Liver (tissue), 3 donors: ENCODE measurements at regions not wholly inside any gene's neighbourhood (a gene's known extent, or its start where the extent isn't known, plus 50 kb on each side); places are given as distances from the start of the nearest gene placed in this dataset.
A peak's percentile ranks its signal among the peaks of the same experiment; 100 is the strongest.

Source experiments
- CTCF ChIP-seq: fragments of 150-350 bp; IDR thresholded peaks from 2 replicates; pipeline ENCODE4 v1.5.1; 2017; ENCODE audit warnings: improper control_type of control experiment, low read depth, low read length; ENCODE audit not compliant: missing input control
- EGR1 ChIP-seq, 2 donors: IDR thresholded peaks; 2 replicates each; pipeline ENCODE4 v1.6.1; 2016 to 2018; ENCODE audit warnings: antibody characterized with exemption in 2 of 2, low read depth in 2 of 2
- FOXA1 ChIP-seq: IDR thresholded peaks from 2 replicates; pipeline ENCODE4 v1.6.1; 2016; ENCODE audit warnings: antibody characterized with exemption
- FOXA2 ChIP-seq: IDR thresholded peaks from 2 replicates; pipeline ENCODE4 v1.6.1; 2016; ENCODE audit warnings: antibody characterized with exemption
- GABPA ChIP-seq, 2 donors: IDR thresholded peaks in 1 of 2; conservative IDR thresholded peaks in 1 of 2; 2 replicates each; pipeline ENCODE4 v1.6.1; 2016; ENCODE audit warnings: antibody characterized with exemption in 2 of 2, mild to moderate bottlenecking in 1 of 2, moderate library complexity in 1 of 2
- HNF4A ChIP-seq, 2 donors: conservative IDR thresholded peaks; 2 replicates each; pipeline ENCODE4 v1.6.1; 2016; ENCODE audit warnings: antibody characterized with exemption in 2 of 2, mild to moderate bottlenecking in 2 of 2
- HNF4G ChIP-seq: IDR thresholded peaks from 2 replicates; pipeline ENCODE4 v1.6.1; 2016; ENCODE audit warnings: antibody characterized with exemption
- JUND ChIP-seq, 2 donors: IDR thresholded peaks; 2 replicates each; pipeline ENCODE4 v1.6.1; 2016; ENCODE audit warnings: antibody characterized with exemption in 2 of 2
- RAD21 ChIP-seq, 2 donors: IDR thresholded peaks; 2 replicates each; pipeline ENCODE4 v1.6.1; 2016; ENCODE audit warnings: antibody characterized with exemption in 2 of 2, mild to moderate bottlenecking in 2 of 2
- REST ChIP-seq: IDR thresholded peaks from 2 replicates; pipeline ENCODE4 v1.6.1; 2016; ENCODE audit warnings: antibody characterized with exemption, mild to moderate bottlenecking
- RXRA ChIP-seq, 2 donors: IDR thresholded peaks; 2 replicates each; pipeline ENCODE4 v1.6.1; 2017 to 2018; ENCODE audit warnings: antibody characterized with exemption in 2 of 2, mild to moderate bottlenecking in 1 of 2
- TAF1 ChIP-seq: conservative IDR thresholded peaks from 2 replicates; pipeline ENCODE4 v1.6.1; 2016; ENCODE audit warnings: antibody characterized with exemption, mild to moderate bottlenecking
- YY1 ChIP-seq: IDR thresholded peaks from 2 replicates; pipeline ENCODE4 v1.6.1; 2016; ENCODE audit warnings: antibody characterized with exemption, mild to moderate bottlenecking
- TF ChIP-seq, protein P1 (sequence below): IDR thresholded peaks from 2 replicates; pipeline ENCODE4 v1.6.1; 2016; ENCODE audit warnings: antibody characterized with exemption
- donor health status: healthy.
- donor health status: healthy.

DNA sequence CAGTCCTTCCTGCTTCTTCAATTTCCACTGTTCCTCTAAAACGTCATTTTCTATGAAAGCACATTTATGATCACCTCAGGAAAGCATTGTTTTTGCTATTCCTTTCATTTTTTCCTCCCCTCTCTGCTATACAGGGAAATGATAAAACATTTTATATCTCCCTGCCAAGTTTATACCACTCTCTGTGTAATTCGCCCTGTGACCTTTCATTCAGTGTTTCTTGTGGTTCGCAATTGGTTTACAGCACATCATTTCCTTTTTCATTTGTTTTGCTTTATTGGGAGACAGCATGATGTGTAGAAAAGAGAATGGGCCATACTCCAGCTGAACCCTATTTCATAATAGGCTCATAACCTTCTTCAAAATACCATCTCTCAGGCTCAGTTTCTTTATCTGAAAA is 99.9 kb upstream of the RAPGEF2 start:
- TF ChIP-seq CTCF (no peak), YY1 (no peak), RAD21 (IDR thresholded peaks at IDR 0.05) (peak; percentile 12 to 31), EGR1 (IDR thresholded peaks at IDR 0.05; ENCODE audit: low read depth in 2 of 2) (no peak), TAF1 (no peak), GABPA (IDR thresholded peaks at IDR 0.05 in 1 of 2, conservative IDR thresholded peaks at IDR 0.05 in 1 of 2) (no peak), FOXA1 (no peak), HNF4G (no peak), JUND (IDR thresholded peaks at IDR 0.05) (no peak), REST (no peak), HNF4A (conservative IDR thresholded peaks at IDR 0.05) (peak; percentile 23 to 32), FOXA2 (no peak), RXRA (IDR thresholded peaks at IDR 0.05) (peak; percentile 37 to 57)
- TF ChIP-seq, protein P1, sequence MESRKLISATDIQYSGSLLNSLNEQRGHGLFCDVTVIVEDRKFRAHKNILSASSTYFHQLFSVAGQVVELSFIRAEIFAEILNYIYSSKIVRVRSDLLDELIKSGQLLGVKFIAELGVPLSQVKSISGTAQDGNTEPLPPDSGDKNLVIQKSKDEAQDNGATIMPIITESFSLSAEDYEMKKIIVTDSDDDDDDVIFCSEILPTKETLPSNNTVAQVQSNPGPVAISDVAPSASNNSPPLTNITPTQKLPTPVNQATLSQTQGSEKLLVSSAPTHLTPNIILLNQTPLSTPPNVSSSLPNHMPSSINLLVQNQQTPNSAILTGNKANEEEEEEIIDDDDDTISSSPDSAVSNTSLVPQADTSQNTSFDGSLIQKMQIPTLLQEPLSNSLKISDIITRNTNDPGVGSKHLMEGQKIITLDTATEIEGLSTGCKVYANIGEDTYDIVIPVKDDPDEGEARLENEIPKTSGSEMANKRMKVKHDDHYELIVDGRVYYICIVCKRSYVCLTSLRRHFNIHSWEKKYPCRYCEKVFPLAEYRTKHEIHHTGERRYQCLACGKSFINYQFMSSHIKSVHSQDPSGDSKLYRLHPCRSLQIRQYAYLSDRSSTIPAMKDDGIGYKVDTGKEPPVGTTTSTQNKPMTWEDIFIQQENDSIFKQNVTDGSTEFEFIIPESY: no peak
